Vagina (tissue), 2 donors: ENCODE measurements at regions not wholly inside any gene's neighbourhood (a gene's known extent, or its start where the extent isn't known, plus 50 kb on each side); places are given as distances from the start of the nearest gene placed in this dataset.
"Not testable (repeated sequence)": the region's sequence is repeated elsewhere in the genome, so short reads cannot be mapped to it uniquely, and the experiment has no call there.

Experiments used
- POLR2A ChIP-seq, 2 donors: fragments of 450-650 bp; IDR thresholded peaks; one replicate each; pipeline ENCODE4 v1.6.1; 2017; ENCODE audit warnings: antibody characterized with exemption in 2 of 2, mild to moderate bottlenecking in 2 of 2, moderate library complexity in 2 of 2
- POLR2AphosphoS5 ChIP-seq, 2 donors: sonication (generic); formaldehyde crosslinking; IDR thresholded peaks; one replicate each; pipeline ENCODE4 v1.9.0; 2017; ENCODE audit warnings: antibody characterized with exemption in 2 of 2, mild to moderate bottlenecking in 2 of 2, low read depth in 1 of 2; ENCODE audit not compliant: insufficient read depth in 1 of 2
- TF ChIP-seq, protein P1 (sequence below), 3 experiments: fragments of 450-650 bp in 2 of 3; fragments of 200-600 bp in 1 of 3; sonication (generic) in 1 of 3; IDR thresholded peaks; one replicate each; pipeline ENCODE4 v1.5.1; 2017 to 2019; ENCODE audit warnings: antibody characterized with exemption in 3 of 3, mild to moderate bottlenecking in 2 of 3, moderate library complexity in 2 of 3

DNA sequence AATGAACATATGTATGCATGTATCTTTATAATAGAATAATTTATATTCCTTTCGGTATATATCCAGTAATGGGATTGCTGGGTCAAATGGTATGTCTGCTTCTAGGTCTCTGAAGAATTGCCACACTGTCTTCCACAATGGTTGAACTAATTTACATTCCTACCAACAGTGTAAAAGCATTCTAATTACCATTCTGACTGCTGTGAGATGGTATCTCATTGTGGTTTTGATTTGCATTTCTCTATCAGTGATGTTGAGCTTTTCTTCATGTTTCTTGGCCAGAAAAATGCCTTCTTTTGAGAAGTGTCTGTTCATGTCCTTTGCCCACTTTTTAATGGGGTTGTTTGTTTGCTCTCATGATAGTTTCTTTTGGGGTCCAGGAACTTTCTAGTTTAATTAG lies 213.2 kb upstream of the PTER start:
- TF ChIP-seq, protein P1, sequence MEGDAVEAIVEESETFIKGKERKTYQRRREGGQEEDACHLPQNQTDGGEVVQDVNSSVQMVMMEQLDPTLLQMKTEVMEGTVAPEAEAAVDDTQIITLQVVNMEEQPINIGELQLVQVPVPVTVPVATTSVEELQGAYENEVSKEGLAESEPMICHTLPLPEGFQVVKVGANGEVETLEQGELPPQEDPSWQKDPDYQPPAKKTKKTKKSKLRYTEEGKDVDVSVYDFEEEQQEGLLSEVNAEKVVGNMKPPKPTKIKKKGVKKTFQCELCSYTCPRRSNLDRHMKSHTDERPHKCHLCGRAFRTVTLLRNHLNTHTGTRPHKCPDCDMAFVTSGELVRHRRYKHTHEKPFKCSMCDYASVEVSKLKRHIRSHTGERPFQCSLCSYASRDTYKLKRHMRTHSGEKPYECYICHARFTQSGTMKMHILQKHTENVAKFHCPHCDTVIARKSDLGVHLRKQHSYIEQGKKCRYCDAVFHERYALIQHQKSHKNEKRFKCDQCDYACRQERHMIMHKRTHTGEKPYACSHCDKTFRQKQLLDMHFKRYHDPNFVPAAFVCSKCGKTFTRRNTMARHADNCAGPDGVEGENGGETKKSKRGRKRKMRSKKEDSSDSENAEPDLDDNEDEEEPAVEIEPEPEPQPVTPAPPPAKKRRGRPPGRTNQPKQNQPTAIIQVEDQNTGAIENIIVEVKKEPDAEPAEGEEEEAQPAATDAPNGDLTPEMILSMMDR (IDR thresholded peaks at IDR 0.05): not testable (repeated sequence)
- TF ChIP-seq POLR2A (IDR thresholded peaks at IDR 0.05); POLR2AphosphoS5 (IDR thresholded peaks at IDR 0.05; ENCODE audit: insufficient read depth in 1 of 2, low read depth in 1 of 2): not testable (repeated sequence)
